ENCODE measurements at regions not wholly inside any gene's neighbourhood (a gene's known extent, or its start where the extent isn't known, plus 50 kb on each side); places are given as distances from the start of the nearest gene placed in this dataset.
"Not testable (repeated sequence)": the region's sequence is repeated elsewhere in the genome, so short reads cannot be mapped to it uniquely, and the experiment has no call there.

- ATAC-seq (no peak), DNase-seq (peak in 2 of 4 donors; percentile 8 to 11)
- intact Hi-C loops (cut with DNase I) = no loop called here
- H3K4me3 ChIP-seq = no peak overlapping the region
- 32 to 33% methylated on average over 2 of the region's 2 CpGs for WGBS, 2 donors
- no peaks in the 10 kb centered on the region for H3K4me1 ChIP-seq
- no peaks in the 10 kb centered on the region for H3K36me3 ChIP-seq (replicated peaks in 1 of 2; ENCODE audit: insufficient read depth in 1 of 2, low read depth in 2 of 2)
- TF ChIP-seq POLR2A (IDR thresholded peaks at IDR 0.05) (no peak), CTCF (IDR thresholded peaks at IDR 0.05) (peak in 5 of 7 experiments; percentile 13 to 21 (median 14))
- no peaks in the 10 kb centered on the region for H3K9me3 ChIP-seq
- no peak overlapping the region for H3K27ac ChIP-seq
- H3K27me3 ChIP-seq = no peaks in the 10 kb centered on the region
Observed at GRCh38 chr21:23936224-23936623, 1671.1 kb downstream of the MRPL39 start.

- intact Hi-C loops (cut with DNase I) = no loop called here
- ATAC-seq (no peak), DNase-seq (no peak)
- no peak overlapping the region for H3K27ac ChIP-seq
- H3K36me3 ChIP-seq (replicated peaks in 1 of 2; ENCODE audit: insufficient read depth in 1 of 2, low read depth in 2 of 2) = no peaks in the 10 kb centered on the region
- TF ChIP-seq CTCF (IDR thresholded peaks at IDR 0.05) (no peak), POLR2A (IDR thresholded peaks at IDR 0.05) (no peak)
- 72 to 76% methylated on average over 1 of the region's 1 CpG for WGBS, 2 donors
- H3K4me1 ChIP-seq = no peaks in the 10 kb centered on the region
- H3K9me3 ChIP-seq = no peaks in the 10 kb centered on the region
- no peaks in the 10 kb centered on the region for H3K27me3 ChIP-seq
- H3K4me3 ChIP-seq = no peak overlapping the region
Observed at GRCh38 chr21:23930565-23930964, 1676.7 kb downstream of the MRPL39 start.

- H3K36me3 ChIP-seq (replicated peaks in 1 of 2; ENCODE audit: insufficient read depth in 1 of 2, low read depth in 2 of 2); ATAC-seq; H3K4me3 ChIP-seq; H3K4me1 ChIP-seq; H3K27ac ChIP-seq; H3K9me3 ChIP-seq; H3K27me3 ChIP-seq; intact Hi-C loops (cut with DNase I); DNase-seq: not testable (repeated sequence)
- 58 to 73% methylated on average over 3 of the region's 3 CpGs for WGBS, 2 donors
Observed at GRCh38 chr21:23926430-23926829, 1680.9 kb downstream of the MRPL39 start.

GRCh38 chr21:23921670-23922418 lies 1685.4 kb downstream of the MRPL39 start:
- no peak overlapping the region for H3K4me3 ChIP-seq
- no peak overlapping the region for H3K27ac ChIP-seq
- intact Hi-C loops (cut with DNase I) = no loop called here
- no peaks in the 10 kb centered on the region for H3K9me3 ChIP-seq
- no peaks in the 10 kb centered on the region for H3K27me3 ChIP-seq
- WGBS, 2 donors = 45 to 64% methylated on average over 8 of the region's 8 CpGs
- H3K36me3 ChIP-seq (replicated peaks in 1 of 2; ENCODE audit: insufficient read depth in 1 of 2, low read depth in 2 of 2) = no peaks in the 10 kb centered on the region
- H3K4me1 ChIP-seq = no peaks in the 10 kb centered on the region
- TF ChIP-seq CTCF (IDR thresholded peaks at IDR 0.05) (no peak), POLR2A (IDR thresholded peaks at IDR 0.05) (no peak)
- no peak for ATAC-seq
- no peak for DNase-seq

GRCh38 chr21:23900727-23901126 lies 1706.6 kb downstream of the MRPL39 start:
- no peak for ATAC-seq
- Histone ChIP-seq H3K27ac (no peak overlapping the region), H3K4me3 (no peak overlapping the region), H3K4me1 (no peaks in the 10 kb centered on the region), H3K27me3 (no peaks in the 10 kb centered on the region), H3K36me3 (replicated peaks in 1 of 2; ENCODE audit: insufficient read depth in 1 of 2, low read depth in 2 of 2) (no peaks in the 10 kb centered on the region), H3K9me3 (no peaks in the 10 kb centered on the region)
- intact Hi-C loops (cut with DNase I) = no loop called here
- WGBS, 2 donors = 65 to 73% methylated on average over 3 of the region's 3 CpGs
- no peak for TF ChIP-seq CTCF (IDR thresholded peaks at IDR 0.05)
- no peak for TF ChIP-seq POLR2A (IDR thresholded peaks at IDR 0.05)
- no peak for DNase-seq

Measured in body of pancreas (tissue), 4 donors.